Caco-2 (cell line): ENCODE measurements at regions not wholly inside any gene's neighbourhood (a gene's known extent, or its start where the extent isn't known, plus 50 kb on each side); places are given as distances from the start of the nearest gene placed in this dataset.

Experiments
- BruUV-seq: library from RNA; stranded (reverse); fragments of 400-500 nt; replicated peaks from 2 replicates; lab custom pipeline; 2021; lab: Mats Ljungman, UMichigan
- CTCF ChIA-PET: fragments of 300-600 bp; sonication (Branson Sonifier 250); formaldehyde crosslinking; loops from one replicate; lab custom pipeline; 2022; ENCODE audit warnings: antibody characterized with exemption; lab: Charles Lee
- POLR2A ChIA-PET: fragments of 300-600 bp; sonication (Branson Sonifier 250); formaldehyde crosslinking; loops from one replicate; lab custom pipeline; 2022; ENCODE audit warnings: antibody characterized with exemption; lab: Charles Lee
- DNase-seq, 2 experiments: peaks; one replicate each; pipeline versions ENCODE4 v3.0.0 to v3.0.0-alpha.2; 2020 to 2022
- H3K27me3 ChIP-seq: replicated peaks from 2 replicates; pipeline ENCODE4 v1.6.0; 2011; ENCODE audit warnings: low read length; ENCODE audit not compliant: control insufficient read depth, insufficient read depth
- H3K36me3 ChIP-seq: 2 replicates; pipeline ENCODE4 v1.5.1; 2011; ENCODE audit warnings: low read length; ENCODE audit not compliant: control insufficient read depth, insufficient read depth
- H3K4me1 ChIP-seq: fragments of 250-450 bp; sonication (Bioruptor Pico); 2 replicates; pipeline ENCODE4 v1.5.1; 2020; ENCODE audit warnings: mild to moderate bottlenecking
- H3K4me3 ChIP-seq: 2 replicates; pipeline ENCODE4 v1.5.1; 2011; ENCODE audit warnings: low read depth, mild to moderate bottlenecking, control low read depth, low read length
- H3K9me3 ChIP-seq: fragments of 250-450 bp; sonication (Bioruptor Pico); 2 replicates; pipeline ENCODE4 v1.5.1; 2020; ENCODE audit warnings: mild to moderate bottlenecking, moderate library complexity
- H3K27ac Mint-ChIP-seq: one replicate; pipeline ENCODE4 v1.8.0; 2022; ENCODE audit warnings: mixed read lengths; ENCODE audit not compliant: unreplicated experiment
- H3K27me3 Mint-ChIP-seq: one replicate; pipeline ENCODE4 v1.8.0; 2022; ENCODE audit warnings: mixed read lengths; ENCODE audit not compliant: insufficient read depth, unreplicated experiment
- H3K36me3 Mint-ChIP-seq: one replicate; pipeline ENCODE4 v1.8.0; 2022; ENCODE audit warnings: mild to moderate bottlenecking, mixed read lengths; ENCODE audit not compliant: insufficient read depth, unreplicated experiment
- H3K4me1 Mint-ChIP-seq: one replicate; pipeline ENCODE4 v1.8.0; 2022; ENCODE audit warnings: low read depth, mixed read lengths; ENCODE audit not compliant: unreplicated experiment
- H3K4me3 Mint-ChIP-seq: one replicate; pipeline ENCODE4 v1.8.0; 2022; ENCODE audit warnings: mild to moderate bottlenecking, moderate library complexity, mixed read lengths; ENCODE audit not compliant: unreplicated experiment
- H3K9me3 Mint-ChIP-seq: one replicate; pipeline ENCODE4 v1.8.0; 2022; ENCODE audit warnings: mixed read lengths; ENCODE audit not compliant: unreplicated experiment
- intact Hi-C: fragments of 100-400 bp; cut with micrococcal nuclease; formaldehyde crosslinking; loops from one replicate; pipeline ENCODE4 v1.10.0; 2022; ENCODE audit not compliant: unreplicated experiment
- TF ChIP-seq, protein P1 (sequence below), 2 experiments: fragments of 200-600 bp in 1 of 2; IDR thresholded peaks; 1 replicate in 1 of 2; 2 replicates in 1 of 2; pipeline versions ENCODE4 v1.5.1 to v1.8.0; 2011 to 2022; ENCODE audit warnings: antibody characterized with exemption in 1 of 2, control low read depth in 1 of 2, inconsistent platforms in 1 of 2, low read depth in 1 of 2, low read length in 1 of 2, mild to moderate bottlenecking in 1 of 2, moderate library complexity in 1 of 2; ENCODE audit not compliant: insufficient read depth in 1 of 2, severe bottlenecking in 1 of 2, unreplicated experiment in 1 of 2

DNA sequence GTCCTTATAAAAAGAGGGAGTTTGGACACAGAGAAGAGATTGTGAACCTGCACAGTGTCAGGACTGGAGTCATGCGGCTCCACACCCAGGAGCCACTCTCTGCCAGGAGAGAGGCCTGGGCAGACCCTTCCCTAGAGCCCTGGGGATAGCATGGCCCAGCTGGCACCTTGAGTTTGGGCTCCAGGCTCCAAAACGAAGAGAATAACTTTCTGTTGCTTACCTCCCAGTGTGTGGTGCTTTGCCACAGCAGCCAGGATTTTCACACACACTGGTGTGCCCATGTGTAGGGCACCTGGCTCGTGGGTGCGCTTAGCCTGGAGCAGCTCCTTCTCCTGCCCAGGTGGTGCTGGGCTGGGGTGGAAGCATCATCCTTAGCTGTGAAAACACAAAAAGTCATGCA is 344.3 kb downstream of the TEX29 start:
- H3K36me3 Mint-ChIP-seq = peaks cover 3% of the 10 kb centered on the region
- H3K27me3 Mint-ChIP-seq = peaks cover 6% of the 10 kb centered on the region
- DNase-seq = no peak
- TF ChIP-seq, protein P1, sequence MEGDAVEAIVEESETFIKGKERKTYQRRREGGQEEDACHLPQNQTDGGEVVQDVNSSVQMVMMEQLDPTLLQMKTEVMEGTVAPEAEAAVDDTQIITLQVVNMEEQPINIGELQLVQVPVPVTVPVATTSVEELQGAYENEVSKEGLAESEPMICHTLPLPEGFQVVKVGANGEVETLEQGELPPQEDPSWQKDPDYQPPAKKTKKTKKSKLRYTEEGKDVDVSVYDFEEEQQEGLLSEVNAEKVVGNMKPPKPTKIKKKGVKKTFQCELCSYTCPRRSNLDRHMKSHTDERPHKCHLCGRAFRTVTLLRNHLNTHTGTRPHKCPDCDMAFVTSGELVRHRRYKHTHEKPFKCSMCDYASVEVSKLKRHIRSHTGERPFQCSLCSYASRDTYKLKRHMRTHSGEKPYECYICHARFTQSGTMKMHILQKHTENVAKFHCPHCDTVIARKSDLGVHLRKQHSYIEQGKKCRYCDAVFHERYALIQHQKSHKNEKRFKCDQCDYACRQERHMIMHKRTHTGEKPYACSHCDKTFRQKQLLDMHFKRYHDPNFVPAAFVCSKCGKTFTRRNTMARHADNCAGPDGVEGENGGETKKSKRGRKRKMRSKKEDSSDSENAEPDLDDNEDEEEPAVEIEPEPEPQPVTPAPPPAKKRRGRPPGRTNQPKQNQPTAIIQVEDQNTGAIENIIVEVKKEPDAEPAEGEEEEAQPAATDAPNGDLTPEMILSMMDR (IDR thresholded peaks at IDR 0.05; ENCODE audit: insufficient read depth in 1 of 2, low read depth in 1 of 2, low read length in 1 of 2, severe bottlenecking in 1 of 2, unreplicated experiment in 1 of 2) = no peak
- Histone ChIP-seq H3K27me3 (no peaks in the 10 kb centered on the region), H3K4me1 (no peaks in the 10 kb centered on the region), H3K4me3 (no peak overlapping the region), H3K36me3 (no peaks in the 10 kb centered on the region), H3K9me3 (no peaks in the 10 kb centered on the region)
- H3K9me3 Mint-ChIP-seq = no peaks in the 10 kb centered on the region
- no peaks in the 10 kb centered on the region for H3K4me1 Mint-ChIP-seq
- intact Hi-C loops = no loop called here
- POLR2A ChIA-PET = no interaction called here
- no peak overlapping the region for H3K4me3 Mint-ChIP-seq
- CTCF ChIA-PET = no interaction called here
- H3K27ac Mint-ChIP-seq = no peak overlapping the region
- BruUV-seq = no TSS peak

DNA sequence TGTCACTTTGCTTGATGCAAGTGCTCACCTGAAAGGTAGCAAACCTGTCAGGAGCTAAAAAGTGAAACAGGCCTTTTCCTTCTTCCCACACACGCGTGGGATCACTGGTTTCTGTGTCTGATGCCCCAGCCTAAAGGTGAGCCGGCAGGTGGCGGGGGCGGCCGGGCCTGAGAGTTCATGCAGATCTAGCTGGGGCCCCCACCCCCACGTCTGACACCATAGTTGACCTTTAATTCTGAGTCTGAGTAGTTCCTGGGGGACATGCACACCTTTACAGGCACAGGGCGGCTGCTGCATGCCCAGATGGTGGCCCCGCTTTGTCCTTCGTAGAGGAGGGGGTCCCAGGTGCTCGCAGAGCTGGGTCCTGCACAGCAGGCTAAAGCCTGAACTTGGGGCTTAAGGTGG is 345.3 kb downstream of the TEX29 start:
- ChIA-PET CTCF (no interaction called here), POLR2A (no interaction called here)
- peaks cover 6% of the 10 kb centered on the region for H3K27me3 Mint-ChIP-seq
- H3K9me3 Mint-ChIP-seq = no peaks in the 10 kb centered on the region
- intact Hi-C loops = no loop called here
- Histone ChIP-seq H3K27me3 (no peaks in the 10 kb centered on the region), H3K4me1 (no peaks in the 10 kb centered on the region), H3K36me3 (no peaks in the 10 kb centered on the region), H3K9me3 (no peaks in the 10 kb centered on the region), H3K4me3 (no peak overlapping the region)
- H3K27ac Mint-ChIP-seq = no peak overlapping the region
- no peaks in the 10 kb centered on the region for H3K36me3 Mint-ChIP-seq
- TF ChIP-seq, protein P1 (IDR thresholded peaks at IDR 0.05; ENCODE audit: insufficient read depth in 1 of 2, low read depth in 1 of 2, low read length in 1 of 2, severe bottlenecking in 1 of 2, unreplicated experiment in 1 of 2) = no peak
- no peak overlapping the region for H3K4me3 Mint-ChIP-seq
- no peaks in the 10 kb centered on the region for H3K4me1 Mint-ChIP-seq
- BruUV-seq = no TSS peak
- no peak for DNase-seq

DNA sequence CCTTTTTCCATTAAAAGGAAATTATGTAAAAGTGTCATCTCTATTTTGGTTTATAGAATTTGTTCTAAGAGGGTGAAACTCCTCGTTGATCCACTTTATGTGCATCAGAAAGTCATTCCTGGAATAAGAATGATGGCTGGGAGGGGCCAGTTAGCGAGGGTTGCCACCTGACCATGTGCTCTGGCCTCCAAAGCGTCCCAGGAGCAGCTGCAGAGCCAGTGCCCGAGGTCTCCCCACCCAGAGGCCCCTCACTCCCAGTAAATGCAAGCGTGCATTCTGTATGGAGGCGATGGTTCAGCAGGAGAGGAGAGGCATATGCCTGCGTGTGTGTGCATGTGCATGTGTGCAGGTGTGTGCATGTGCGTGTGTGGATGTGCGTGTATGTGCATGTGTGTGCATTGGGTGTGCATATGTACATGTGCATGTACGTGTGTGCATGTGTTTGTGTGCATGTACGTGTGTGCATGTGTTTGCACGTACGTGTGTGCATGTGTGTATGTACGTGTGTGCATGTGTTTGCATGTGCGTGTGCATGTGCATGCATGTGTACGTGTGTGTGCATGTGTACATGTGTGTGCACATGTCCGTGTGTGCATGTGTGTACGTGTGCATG is 345.8 kb downstream of the TEX29 start:
- Mint-ChIP-seq H3K36me3 (no peaks in the 10 kb centered on the region), H3K4me1 (no peaks in the 10 kb centered on the region), H3K27me3 (peaks cover 6% of the 10 kb centered on the region), H3K4me3 (no peak overlapping the region), H3K9me3 (no peaks in the 10 kb centered on the region), H3K27ac (no peak overlapping the region)
- no peaks in the 10 kb centered on the region for H3K27me3 ChIP-seq
- DNase-seq = no peak
- no peak overlapping the region for H3K4me3 ChIP-seq
- intact Hi-C loops = no loop called here
- TF ChIP-seq, protein P1 (IDR thresholded peaks at IDR 0.05; ENCODE audit: insufficient read depth in 1 of 2, low read depth in 1 of 2, low read length in 1 of 2, severe bottlenecking in 1 of 2, unreplicated experiment in 1 of 2) = no peak
- H3K4me1 ChIP-seq = no peaks in the 10 kb centered on the region
- POLR2A ChIA-PET = no interaction called here
- BruUV-seq = no TSS peak
- CTCF ChIA-PET = no interaction called here
- H3K9me3 ChIP-seq = no peaks in the 10 kb centered on the region
- H3K36me3 ChIP-seq = no peaks in the 10 kb centered on the region
